NCI-H2171 (cell line): ENCODE measurements at regions not wholly inside any gene's neighbourhood (a gene's known extent, or its start where the extent isn't known, plus 50 kb on each side); places are given as distances from the start of the nearest gene placed in this dataset.
"Not testable (repeated sequence)": the region's sequence is repeated elsewhere in the genome, so short reads cannot be mapped to it uniquely, and the experiment has no call there.

Experiments
- DNase-seq: peaks from one replicate; lab custom pipeline; 2025; lab: John Stamatoyannopoulos, UW

GRCh38 chr2:228956701-228957474, 314.2 kb downstream of the PID1 start:
- DNase-seq, result no peak

DNA sequence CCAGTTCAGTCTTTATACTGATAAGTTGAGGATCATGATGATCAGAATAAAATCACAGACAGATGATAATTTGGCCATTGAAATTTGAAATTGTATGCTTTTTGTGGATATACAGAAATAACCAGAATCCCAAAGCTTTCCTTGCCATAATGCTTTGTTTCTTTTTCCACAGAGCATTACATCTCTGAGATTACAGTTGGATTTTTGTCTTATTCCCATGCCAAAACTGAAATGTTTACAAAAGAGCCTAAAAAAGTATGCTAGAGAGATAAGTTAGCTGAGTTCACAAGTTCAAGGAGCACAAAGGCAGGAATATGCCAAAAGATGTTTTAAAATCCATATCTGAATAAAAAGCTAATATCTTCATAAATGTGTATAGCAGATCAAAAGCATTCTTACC, 321.3 kb downstream of the PID1 start:
- no peak for DNase-seq

GRCh38 chr2:228945710-228946109, 325.4 kb downstream of the PID1 start:
- no peak for DNase-seq

DNA sequence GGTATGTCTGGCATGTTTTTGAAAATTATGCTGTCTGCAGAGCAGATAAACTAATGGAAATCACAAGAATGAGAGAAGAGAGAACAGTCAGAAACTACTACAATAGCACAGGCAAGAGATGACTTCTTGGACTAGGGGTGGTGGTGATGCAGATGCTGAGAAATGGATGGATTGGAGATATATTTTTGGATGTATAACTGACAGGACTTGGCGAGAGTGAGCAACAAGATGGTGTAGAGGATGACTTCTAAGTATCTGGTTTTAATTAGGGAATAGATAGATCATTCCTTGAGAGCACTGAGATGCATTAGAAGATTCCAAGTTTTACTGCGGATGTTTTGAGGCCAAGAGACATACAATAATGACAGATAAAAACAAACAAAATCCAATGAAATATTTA, 328.2 kb downstream of the PID1 start:
- DNase-seq, result no peak

- no peak for DNase-seq
Observed at GRCh38 chr2:228938629-228939028, 332.5 kb downstream of the PID1 start.

- no peak for DNase-seq
Observed at GRCh38 chr2:228927028-228928010, 343.8 kb downstream of the PID1 start.

GRCh38 chr2:228919808-228920207, 351.3 kb downstream of the PID1 start:
- no peak for DNase-seq

- no peak for DNase-seq
Observed at GRCh38 chr2:228917220-228917619, 353.9 kb downstream of the PID1 start.

GRCh38 chr2:228916416-228917090, 354.5 kb downstream of the PID1 start:
- DNase-seq, result no peak

DNA sequence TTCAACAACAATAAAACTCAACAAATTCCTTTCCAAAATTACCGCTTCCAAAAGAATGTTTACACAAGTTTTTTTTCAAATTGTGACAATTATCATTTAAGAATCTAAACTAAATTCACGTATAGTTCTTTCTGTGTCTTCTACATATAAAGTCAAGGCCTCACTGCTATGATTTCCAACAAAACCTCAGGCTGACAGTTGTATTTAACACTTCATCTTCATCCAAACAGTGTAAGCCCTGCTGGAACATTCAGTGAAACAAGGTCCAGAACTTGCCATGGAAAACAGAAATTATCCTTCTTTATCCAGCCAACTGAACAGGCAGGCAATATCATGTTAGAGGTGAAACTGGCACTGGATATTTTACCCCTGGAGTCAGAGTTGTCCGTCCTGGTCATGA, 357.9 kb downstream of the PID1 start:
- DNase-seq, result no peak

DNA sequence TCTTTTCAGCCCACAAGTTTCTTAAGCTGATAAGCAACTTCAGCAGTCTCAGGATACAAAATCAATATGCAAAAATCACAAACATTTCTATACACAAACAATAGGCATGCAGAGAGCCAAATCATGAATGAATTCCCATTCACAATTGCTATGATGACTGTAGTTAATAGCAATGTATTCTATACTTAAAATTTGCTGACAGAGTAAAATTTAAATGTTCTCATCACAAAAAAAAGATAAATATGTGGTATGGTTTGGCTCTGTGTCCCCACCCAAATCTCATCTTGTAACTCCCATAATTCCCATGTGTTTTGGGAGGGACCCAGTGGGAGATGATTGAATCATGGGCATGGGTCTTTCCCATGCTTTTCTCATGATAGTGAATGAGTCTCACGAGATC, 360.2 kb downstream of the PID1 start:
- DNase-seq, result not testable (repeated sequence)

DNA sequence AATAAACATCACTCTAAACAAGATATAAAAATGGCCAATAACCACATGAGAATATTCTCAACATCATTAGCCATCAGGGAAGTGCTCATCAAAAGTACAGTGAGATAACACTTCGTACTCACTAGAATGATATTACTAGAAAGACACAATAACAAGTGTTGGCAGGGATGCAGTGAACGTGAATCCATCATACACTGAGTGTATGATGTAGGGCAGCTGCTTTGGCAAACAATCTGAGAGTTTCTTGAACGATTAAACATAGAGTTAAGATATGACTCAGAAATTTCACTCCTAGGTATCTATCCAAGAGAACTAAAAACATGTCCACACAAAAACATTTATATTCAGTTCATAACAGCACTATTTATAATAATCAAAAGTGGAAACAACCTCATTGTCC, 368.9 kb downstream of the PID1 start:
- DNase-seq, result no peak

GRCh38 chr2:228901531-228901930, 369.6 kb downstream of the PID1 start:
- no peak for DNase-seq

DNA sequence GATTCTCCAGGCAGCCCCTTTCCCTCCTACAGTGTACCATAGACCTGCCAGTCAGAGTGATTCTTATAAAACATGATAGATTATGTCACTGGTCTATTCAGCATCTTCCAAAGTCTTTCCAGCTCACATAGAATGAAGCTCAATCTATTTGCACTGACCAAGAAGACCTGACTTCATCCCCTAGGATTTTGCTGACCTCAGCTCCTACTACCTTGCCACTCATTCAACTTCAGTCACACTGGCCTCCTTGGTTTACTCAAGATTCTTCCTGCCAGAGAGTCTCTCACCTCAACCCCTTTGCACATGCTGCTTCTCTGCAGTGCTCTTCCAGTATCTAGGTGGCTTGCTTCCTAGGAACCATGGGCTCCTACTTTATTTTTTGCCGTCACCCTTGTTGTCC, 392.9 kb downstream of the PID1 start:
- no peak for DNase-seq

GRCh38 chr2:228876276-228876675, 394.8 kb downstream of the PID1 start:
- no peak for DNase-seq

- no peak for DNase-seq
Observed at GRCh38 chr2:228875152-228875900, 395.8 kb downstream of the PID1 start.

DNA sequence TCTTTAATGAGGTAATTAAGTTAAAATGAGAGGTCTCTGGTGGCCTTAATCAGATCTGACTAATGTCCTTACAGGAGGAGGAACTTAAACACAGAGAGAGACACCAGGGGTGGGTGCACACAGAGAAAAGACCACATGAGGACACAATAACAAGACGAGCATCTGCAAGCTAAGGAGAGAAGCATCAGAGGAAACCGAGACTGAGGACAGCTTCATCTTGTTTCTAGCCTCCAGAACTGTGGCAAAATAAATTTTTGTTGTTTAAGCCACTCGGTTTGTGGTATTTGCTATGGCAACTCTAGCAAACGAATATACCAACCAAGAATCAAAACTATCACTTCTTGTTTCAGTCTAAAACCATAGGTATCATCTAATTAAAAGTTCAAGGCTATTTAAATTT, 400.1 kb downstream of the PID1 start:
- no peak for DNase-seq

GRCh38 chr2:228869636-228870264, 401.3 kb downstream of the PID1 start:
- DNase-seq, result no peak

GRCh38 chr2:228867406-228867805, 403.7 kb downstream of the PID1 start:
- DNase-seq, result no peak

GRCh38 chr2:228866781-228867180, 404.3 kb downstream of the PID1 start:
- no peak for DNase-seq

- no peak for DNase-seq
Observed at GRCh38 chr2:228866044-228866443, 405.0 kb downstream of the PID1 start.
